Skeletal muscle cell (primary cell): ENCODE measurements at regions not wholly inside any gene's neighbourhood (a gene's known extent, or its start where the extent isn't known, plus 50 kb on each side); places are given as distances from the start of the nearest gene placed in this dataset.

Experiments used
- DNase-seq: peaks from one replicate; pipeline ENCODE4 v3.0.0-alpha.2; 2010; ENCODE audit warnings: low read depth
- H3K4me3 ChIP-seq: 2 replicates; pipeline ENCODE4 v1.5.1; 2011; ENCODE audit warnings: low read depth, mild to moderate bottlenecking, control low read depth, low read length, moderate library complexity

DNA sequence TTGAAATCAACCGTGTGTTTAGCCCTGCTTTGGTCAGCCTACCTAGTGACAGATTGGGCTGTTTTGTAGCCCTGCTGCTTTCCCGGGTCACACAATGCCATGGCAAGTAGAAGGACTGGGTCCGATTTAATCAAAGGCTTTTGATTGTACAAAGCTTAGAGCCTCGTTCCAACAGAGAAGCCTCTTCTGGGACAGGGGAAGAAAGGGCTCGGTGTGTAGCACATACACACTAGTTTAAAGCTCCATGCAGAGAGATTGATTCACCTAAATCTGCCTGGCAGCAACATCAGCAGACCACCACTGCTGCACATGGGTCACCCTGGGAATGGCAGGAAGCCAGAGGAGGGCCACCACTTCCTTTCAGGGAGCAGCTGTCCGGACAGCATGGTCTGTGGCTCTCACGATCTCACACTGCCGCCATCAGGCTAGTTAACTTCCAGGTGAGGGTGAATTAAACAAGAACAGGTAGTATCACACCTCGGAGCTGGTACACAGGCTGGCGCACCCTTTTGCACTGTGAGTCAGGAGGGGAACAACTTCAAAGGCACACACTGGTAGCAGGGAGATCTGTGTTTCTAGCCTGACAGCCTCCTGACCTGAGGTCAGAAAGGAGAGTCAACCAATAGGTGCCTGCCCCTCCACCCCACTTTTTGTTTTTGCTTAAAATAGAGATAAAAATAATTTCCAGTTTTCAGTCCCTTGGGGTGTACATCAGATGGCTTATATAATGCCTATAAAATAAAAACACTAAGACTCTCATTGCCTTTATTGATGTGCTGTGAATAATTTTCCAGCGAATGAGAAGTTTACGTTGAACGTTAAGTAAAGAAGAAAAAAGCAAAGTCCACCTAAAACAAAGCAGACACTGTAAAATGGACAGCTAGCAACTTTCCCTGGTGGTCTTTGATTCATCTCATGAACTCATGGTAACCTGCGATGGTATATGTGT is 108.5 kb downstream of the CDCA7 start:
- H3K4me3 ChIP-seq: no peak overlapping the region
- DNase-seq: no peak

DNA sequence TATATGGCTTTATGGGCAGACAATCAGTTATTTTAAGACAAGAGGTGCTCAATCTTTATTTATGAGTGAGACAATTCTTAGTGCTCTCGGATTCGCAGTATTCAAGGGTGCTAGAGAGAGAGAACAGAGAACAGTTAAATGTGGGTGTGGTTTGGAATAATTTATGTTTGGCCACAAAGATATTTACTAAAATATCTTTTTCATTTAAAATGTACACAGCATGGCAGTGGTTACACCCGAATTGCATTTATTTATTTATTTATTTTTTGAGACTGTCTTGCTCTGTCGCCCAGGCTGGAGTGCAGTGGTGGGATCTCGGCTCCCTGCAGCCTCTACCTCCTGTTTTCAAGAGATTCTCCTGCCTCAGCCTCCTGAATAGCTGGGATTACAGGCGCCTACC is 109.2 kb downstream of the CDCA7 start:
- H3K4me3 ChIP-seq: no peak overlapping the region
- DNase-seq: no peak

DNA sequence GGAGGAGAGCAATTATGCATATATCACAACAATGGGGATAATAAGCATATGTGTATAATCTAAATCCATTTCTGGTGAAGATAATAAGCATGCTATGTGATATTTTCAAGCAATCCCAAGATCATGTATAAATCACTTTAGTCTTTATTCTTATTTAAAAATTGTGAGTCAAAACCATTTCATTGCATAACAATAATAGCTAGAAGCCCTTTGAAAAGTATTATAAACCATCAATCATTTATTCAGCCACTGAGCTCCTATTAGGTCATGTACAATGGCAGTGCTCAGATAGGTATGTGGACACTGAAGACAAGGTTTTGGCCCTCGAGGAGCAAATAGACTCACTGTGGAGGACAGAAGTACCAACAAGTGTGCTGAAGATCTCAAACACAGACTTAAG is 113.1 kb downstream of the CDCA7 start:
- H3K4me3 ChIP-seq: no peak overlapping the region
- DNase-seq: no peak

DNA sequence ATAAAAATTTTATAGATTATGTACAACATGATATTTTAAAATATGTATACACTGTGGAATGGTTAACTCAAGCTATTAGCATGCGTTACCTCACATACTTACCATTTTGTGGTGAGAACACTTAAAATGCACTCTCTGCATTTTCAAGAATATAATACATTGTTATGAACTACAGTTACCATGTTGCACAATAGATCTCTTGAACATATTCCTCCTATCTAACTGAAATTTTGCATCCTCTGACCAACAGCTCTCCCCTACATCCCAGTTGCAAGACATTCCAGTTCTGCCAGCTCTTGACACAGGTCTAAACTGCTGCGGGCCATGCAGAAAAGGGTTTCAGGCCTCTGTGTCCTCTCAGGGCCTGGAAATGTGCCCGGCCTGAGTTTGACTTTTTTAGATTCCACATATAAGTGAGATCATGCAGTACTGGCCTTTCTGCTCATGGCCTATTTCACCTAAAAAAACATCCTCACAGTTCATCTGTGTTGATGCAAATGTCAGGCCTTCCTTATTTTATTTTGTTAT is 113.7 kb downstream of the CDCA7 start:
- DNase-seq: no peak
- H3K4me3 ChIP-seq: no peak overlapping the region

DNA sequence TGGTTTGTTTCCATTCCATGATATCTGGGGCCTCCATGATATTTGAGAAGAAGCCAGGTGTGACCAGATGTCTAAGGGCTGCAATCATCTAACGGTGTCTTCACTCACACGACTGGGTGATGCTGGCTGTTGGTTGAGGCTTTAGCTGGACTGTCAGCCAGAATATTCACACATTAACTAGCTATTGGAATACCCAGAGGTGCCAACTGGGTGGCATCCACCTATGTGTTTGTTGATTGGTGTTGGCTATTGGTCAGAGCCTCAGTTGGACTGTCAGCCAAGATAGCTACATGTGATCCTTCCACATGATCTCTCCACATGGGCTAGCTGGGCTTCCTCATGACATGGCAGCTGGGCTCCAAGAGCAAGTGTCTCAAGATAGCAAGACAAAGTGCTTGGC is 117.4 kb downstream of the CDCA7 start:
- no peak overlapping the region for H3K4me3 ChIP-seq
- no peak for DNase-seq

DNA sequence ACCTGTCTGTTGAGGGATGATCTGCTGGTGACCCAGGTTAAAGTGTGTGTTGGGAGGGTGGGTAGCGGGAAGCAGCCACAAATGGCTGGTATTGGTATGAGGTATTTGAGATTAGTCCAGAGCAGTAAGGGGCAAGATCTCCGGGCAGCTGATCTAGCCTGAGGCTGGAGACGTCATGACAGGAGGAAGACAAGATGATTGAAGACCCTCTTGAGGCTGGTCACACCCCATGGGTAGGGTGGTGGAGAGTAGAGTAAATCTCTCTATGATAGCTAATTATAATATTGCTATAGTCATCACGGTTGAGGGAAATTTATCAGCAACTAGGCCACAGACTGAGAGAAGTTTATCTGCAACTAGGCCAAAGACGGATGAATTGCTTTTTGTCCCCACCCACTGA is 128.5 kb downstream of the CDCA7 start:
- DNase-seq: no peak
- H3K4me3 ChIP-seq: no peak overlapping the region

DNA sequence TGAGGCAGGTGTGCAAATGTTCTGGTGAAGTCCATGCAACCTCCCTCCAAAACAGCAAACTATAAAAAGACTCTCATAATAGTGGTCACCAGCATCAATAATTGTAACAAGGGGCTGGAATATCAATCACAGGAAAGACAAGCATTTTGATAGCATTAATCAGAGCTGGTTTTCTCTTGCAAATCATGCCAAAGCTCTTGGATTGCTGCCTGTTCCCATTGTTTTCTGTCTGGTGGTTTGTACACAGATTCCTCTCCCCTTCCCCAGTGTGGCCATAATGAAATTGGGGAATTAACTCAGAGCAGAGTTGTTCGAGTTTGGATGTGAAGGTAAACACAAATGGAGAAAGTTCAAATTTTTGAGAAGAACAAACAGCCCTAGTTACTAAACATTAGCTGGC is 134.2 kb downstream of the CDCA7 start:
- no peak for DNase-seq
- no peak overlapping the region for H3K4me3 ChIP-seq

DNA sequence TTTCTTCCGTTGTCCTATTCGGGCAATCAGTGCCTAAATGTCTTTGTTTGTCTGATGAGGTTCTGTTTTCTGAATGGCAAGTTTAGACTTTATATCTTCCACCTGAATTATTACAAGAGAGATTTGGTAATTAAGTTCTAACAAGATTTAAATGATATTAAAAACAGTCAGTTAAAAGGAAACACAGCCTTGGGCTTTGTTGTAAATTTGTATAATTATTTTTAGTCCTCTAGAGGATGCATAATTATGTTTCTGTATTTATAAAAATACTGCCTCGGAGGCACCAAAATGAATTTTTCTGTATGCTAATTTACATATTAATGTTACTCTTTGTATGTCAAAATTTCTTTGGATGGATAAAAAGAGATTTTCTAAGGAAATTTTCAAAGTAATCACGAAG is 136.7 kb downstream of the CDCA7 start:
- H3K4me3 ChIP-seq: no peak overlapping the region
- DNase-seq: no peak

DNA sequence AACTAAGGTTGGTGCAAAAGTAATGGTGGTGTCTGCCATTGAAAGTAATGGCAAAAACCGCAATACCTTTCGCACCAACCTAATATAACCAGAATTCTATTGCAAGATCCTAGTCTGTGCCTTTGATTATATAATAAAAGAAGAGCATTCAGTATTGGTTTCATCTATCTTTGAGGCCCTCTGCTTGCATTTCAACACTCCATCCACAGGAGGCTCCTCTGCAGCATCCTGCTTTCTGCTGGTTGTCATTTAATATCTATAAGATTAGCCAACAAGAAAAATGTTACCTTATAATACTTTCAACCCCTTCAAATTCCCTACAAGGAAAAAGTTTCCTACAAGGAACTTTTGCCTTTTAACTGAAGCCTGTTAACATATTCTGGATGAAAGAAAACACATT is 139.2 kb downstream of the CDCA7 start:
- DNase-seq: no peak
- no peak overlapping the region for H3K4me3 ChIP-seq

DNA sequence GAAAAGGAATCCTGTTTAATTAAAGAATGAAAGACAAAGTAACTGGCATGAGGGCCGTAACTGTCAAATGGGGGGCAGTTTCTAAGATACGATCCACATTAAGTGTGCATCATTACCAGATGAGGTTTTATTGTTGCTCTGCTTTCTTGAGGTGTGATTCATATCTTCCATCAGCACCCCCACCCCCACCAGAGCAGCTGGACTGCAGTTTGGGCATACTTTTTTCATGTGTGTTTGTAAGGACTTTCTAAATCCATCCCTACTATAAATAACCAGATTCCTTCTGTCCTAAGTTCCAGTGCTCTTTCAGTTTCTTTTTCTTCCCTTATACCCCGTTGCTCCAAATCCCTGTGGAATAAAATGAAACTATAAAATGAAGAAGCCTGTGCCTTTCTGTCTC is 142.1 kb downstream of the CDCA7 start:
- H3K4me3 ChIP-seq: no peak overlapping the region
- peak; percentile 48 for DNase-seq

DNA sequence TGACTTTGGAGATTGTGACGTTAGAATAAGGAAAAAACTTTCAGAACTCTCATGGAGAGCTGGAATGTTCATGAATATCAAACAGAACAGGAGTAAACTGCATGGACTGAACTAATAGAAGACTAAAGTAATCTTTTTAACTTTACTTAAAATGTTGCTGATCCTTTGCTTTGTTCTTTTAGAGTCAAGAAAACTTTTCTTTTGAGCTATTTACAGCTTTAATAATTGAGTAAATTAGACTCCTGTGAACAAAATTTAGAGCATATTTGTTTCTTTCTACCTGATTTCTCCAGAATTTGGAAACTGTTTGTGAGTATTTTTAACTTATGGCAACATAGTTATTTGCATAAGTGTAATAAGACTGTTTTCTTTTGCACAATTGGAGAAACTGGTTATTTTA is 146.3 kb downstream of the CDCA7 start:
- DNase-seq: no peak
- no peak overlapping the region for H3K4me3 ChIP-seq

DNA sequence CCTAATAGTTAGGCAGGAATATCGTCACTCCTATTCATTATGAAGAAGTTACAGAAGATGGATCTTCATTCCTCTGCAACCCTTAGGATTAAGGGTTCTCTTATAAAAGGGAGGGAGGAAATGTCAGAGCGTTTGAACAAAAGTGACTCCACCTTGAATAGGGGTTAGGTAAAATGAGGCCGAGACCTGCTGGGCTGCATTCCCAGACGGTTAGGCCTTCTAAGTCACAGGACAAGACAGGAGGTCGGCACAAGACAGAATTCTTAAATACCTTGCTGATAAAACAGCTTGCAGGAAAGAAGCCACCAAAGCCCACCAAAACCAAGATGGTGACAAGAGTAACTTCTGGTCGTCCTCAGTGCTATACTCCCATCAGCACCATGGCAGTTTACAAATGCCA is 147.6 kb downstream of the CDCA7 start:
- H3K4me3 ChIP-seq: no peak overlapping the region
- DNase-seq: no peak

DNA sequence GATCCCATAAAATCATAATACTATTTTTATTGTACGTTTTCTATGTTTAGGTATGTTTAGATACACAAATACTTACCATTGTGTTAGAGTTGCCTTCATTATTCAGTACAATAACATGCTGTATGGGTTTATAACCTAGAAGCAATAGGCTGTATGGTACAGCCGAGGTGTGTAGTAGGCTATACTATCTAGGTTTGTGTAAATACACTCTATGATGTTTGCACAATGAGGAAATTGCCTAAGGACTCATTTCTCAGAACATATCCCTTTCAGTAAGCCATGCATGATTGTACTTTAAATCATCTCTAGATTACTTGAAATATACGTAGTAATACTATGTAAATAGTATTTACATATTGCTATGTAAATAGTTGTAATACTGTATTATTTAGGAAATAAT is 156.7 kb downstream of the CDCA7 start:
- no peak overlapping the region for H3K4me3 ChIP-seq
- DNase-seq: no peak

DNA sequence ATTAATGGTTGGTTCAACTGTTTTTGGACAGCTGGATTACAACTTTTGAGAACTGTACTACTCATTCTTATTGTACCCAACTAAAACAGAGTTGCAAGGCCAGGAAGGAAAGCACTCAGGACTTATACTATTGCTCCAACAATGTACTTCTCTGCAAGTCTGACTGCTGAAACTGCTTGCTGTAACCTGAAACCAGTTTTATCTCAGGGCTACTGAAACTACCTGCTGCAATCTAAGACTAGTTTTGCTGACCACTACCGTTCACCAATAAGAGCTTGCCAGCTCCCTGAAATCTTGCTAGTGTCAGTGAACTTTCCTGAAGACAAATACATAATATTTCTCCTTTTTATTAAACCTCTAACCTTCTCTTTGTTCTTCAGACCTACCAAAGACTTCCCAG is 157.3 kb downstream of the CDCA7 start:
- DNase-seq: no peak
- no peak overlapping the region for H3K4me3 ChIP-seq

DNA sequence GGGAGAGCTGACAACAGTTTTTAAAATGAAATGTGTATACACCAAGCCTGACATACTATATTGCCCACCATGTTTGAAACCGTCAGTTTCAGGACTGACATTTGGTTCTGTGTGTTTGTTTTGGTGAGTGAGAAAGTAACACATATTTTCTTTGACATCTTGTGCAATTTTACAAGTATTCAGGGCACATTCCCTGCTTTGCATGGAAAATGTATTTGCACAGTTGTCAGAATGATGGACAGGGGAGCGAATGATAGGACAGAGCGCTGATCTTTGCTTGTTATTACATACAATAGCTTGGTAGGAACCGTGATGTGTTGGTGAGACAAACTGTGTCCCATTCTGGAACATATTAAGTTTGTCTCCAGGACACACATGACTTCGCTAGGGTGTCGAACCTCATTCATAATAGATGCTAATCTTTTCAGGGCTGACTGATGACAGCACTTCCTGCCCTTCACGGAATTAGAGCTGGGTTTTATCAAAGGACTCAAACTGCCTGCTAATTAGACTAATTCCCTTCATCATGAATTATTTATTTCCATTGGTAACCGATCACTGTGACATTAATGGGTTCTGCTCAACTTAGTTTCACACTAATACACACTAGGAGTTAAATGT is 158.5 kb downstream of the CDCA7 start:
- DNase-seq: no peak
- H3K4me3 ChIP-seq: no peak overlapping the region

DNA sequence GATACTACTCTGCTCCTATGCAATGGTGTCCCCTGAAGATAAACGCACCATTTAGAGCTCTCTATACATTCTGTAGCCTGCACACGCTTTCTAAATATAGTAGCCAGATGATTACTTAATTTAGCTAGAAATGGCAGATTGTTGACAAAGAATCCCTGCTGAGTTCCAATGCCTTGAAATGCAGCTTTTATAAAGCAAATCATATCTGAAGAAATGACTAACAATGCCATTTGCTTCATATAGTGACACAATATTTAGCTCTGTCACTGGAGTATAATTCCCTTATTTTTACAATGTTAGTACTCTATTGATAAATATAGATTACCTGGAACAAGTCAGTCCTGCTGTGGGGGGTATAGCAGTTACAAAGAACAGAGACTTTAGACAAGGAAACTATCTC is 166.2 kb downstream of the CDCA7 start:
- no peak overlapping the region for H3K4me3 ChIP-seq
- DNase-seq: no peak

DNA sequence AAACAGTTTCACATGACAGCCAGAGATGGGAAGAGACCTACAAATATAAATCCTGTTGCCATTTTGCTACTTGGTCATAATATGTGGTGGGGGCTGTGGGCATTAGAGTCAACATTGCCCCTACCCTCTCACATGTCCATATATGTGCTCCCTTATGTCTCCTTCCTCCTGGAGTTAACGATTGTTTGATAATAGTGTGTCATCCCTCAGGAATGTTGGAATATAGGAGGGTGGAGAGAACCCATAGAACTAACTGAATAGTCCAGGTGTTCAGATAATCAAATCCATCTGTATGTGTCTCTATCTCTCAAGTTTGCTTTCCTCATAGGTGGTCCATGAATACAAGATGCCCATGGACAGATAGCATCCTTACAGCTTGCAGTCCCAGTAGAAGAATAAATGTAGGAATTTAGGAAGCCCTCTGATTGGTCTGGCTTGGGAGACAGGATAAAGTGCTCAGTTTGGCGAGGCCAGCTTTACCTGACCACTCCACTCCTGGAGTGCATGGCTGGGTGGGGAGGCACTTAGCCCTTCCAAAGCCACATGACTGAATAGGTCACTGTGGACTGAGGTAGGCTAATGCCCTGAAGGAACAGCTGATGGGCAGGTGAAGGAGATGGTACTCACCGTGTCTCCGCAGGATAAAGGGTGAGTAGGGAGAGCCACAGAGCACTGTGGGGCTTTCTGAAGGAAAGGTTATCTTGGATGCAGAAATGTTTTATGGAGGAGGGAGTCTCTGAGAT is 166.9 kb downstream of the CDCA7 start:
- no peak overlapping the region for H3K4me3 ChIP-seq
- DNase-seq: no peak

DNA sequence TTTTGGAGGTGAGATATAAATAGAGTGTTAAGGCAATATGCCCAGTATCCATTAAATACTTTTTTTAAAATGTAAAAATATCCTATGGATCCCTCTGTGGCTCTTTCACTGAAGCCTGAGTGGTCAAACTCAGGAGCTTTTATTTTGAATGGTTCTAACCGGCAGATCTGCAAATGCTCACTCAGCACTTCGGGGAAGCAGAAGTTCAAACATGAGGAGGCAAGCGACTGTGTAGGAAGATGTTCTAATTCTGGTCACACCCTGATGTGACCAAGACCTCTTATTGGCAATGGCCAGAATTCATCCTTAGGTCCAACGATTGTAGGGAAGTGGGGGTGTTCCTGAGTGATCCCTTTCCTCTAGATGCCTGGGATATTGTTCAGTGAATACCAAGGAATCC is 168.8 kb downstream of the CDCA7 start:
- DNase-seq: no peak
- no peak overlapping the region for H3K4me3 ChIP-seq

DNA sequence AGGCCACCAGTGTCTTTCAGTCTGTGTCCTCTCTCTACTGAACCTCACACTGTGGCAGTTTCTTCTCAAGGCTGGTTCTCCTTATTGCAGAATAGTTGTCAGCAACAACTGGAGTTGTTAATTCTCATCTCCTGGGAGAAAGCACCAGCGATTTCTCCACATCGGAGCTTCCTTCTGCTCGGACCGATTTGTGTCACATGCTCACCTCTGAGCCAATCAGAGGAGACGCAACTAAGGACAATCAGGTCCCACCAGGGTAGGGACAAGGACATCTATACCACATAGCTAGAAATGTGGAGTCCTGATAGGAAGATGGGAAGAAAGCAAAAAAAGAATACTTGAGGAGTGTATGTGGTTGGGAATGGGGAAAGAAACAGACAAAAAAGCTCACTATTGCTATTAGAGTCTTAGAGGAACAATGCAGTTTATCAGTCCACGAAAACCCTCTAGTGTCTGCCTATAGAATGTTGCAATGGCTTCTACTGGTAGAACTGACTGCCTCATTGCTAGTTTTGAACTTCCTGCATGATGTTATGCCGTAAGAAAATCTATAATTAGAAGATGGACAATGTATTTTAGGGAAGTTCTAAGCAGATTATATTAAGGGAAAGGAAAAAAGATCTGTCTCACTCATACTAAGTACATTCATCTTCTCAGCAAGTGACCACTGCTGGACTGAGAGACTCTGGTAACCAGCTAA is 169.7 kb downstream of the CDCA7 start:
- no peak for DNase-seq
- no peak overlapping the region for H3K4me3 ChIP-seq
